Activated B cell treated with CpG ODN at 0.5 μM for 24 hours (primary cell): ENCODE measurements at regions not wholly inside any gene's neighbourhood (a gene's known extent, or its start where the extent isn't known, plus 50 kb on each side); places are given as distances from the start of the nearest gene placed in this dataset.

ENCODE experiments used
- ATAC-seq: fragments of 200-7000 bp; cut with Tn5 transposase; one replicate; pipeline ENCODE4 v1.10.0; 2021; ENCODE audit warnings: low read depth, mild to moderate bottlenecking, moderate library complexity
- CTCF ChIA-PET: fragments of 350-600 bp; sonication (Branson Sonifier 250); formaldehyde crosslinking; loops from one replicate; lab custom pipeline; 2021; ENCODE audit warnings: antibody characterized with exemption; lab: Charles Lee
- POLR2A ChIA-PET: fragments of 350-600 bp; sonication (Branson Sonifier 250); formaldehyde crosslinking; loops from one replicate; lab custom pipeline; 2021; ENCODE audit warnings: antibody characterized with exemption; lab: Charles Lee
- DNase-seq: peaks from one replicate; pipeline ENCODE4 v3.0.0; 2022
- H3K27ac Mint-ChIP-seq: one replicate; pipeline ENCODE4 v1.8.0; 2020; ENCODE audit warnings: mixed read lengths
- H3K27me3 Mint-ChIP-seq: one replicate; pipeline ENCODE4 v1.8.0; 2021; ENCODE audit warnings: mixed read lengths
- H3K36me3 Mint-ChIP-seq: one replicate; pipeline ENCODE4 v1.8.0; 2021; ENCODE audit warnings: low read depth, mixed read lengths
- H3K4me1 Mint-ChIP-seq: one replicate; pipeline ENCODE4 v1.8.0; 2021; ENCODE audit warnings: mixed read lengths
- H3K4me3 Mint-ChIP-seq: one replicate; pipeline ENCODE4 v1.8.0; 2020; ENCODE audit warnings: mild to moderate bottlenecking, mixed read lengths
- H3K9me3 Mint-ChIP-seq: one replicate; pipeline ENCODE4 v1.8.0; 2020; ENCODE audit warnings: mixed read lengths
- CTCF ChIP-seq: fragments of 200-600 bp; IDR thresholded peaks from one replicate; pipeline ENCODE4 v1.8.0; 2022; ENCODE audit warnings: antibody characterized with exemption, mild to moderate bottlenecking
- intact Hi-C: fragments of 100-400 bp; cut with micrococcal nuclease; formaldehyde crosslinking; loops from one replicate; pipeline ENCODE4 v1.15.1; 2024

DNA sequence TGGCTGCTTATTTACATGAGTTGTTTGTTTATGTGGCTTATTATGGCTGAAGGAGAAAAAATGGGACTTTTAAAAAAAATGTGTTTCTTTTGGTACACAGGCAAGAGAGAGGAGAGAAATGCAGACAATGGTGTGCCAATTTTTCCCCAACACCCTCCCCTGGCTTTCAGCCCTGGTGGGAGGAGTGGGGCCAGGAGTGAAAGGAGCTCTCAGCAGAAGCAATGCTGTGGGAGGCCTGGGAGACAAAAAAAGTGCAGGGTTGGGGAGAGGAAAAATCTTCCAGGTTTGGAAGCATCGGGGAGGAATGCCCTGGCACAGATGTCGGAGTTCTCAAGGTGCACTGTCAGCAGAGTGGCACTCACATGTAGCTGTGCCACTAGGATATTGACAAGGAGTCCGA, 117.7 kb upstream of the FOXB1 start:
- peaks cover 11% of the 10 kb centered on the region for H3K27me3 Mint-ChIP-seq
- POLR2A ChIA-PET, result no interaction called here
- no peak overlapping the region for H3K27ac Mint-ChIP-seq

GRCh38 chr15:59885832-59886231, 118.3 kb upstream of the FOXB1 start:
- Mint-ChIP-seq H3K9me3 (no peaks in the 10 kb centered on the region), H3K27me3 (peaks cover 11% of the 10 kb centered on the region), H3K4me3 (no peak overlapping the region), H3K36me3 (no peaks in the 10 kb centered on the region), H3K4me1 (no peaks in the 10 kb centered on the region), H3K27ac (no peak overlapping the region)
- no peak for ATAC-seq
- no peak for TF ChIP-seq CTCF
- DNase-seq, result no peak
- POLR2A ChIA-PET, result no interaction called here
- intact Hi-C loops, result no loop called here
- CTCF ChIA-PET, result no interaction called here

More for the DNA sequence above, 117.7 kb upstream of the FOXB1 start:
- Mint-ChIP-seq H3K9me3 (no peaks in the 10 kb centered on the region), H3K36me3 (no peaks in the 10 kb centered on the region), H3K4me3 (no peak overlapping the region), H3K4me1 (no peaks in the 10 kb centered on the region)
- ATAC-seq (no peak), DNase-seq (no peak)
- no peak for TF ChIP-seq CTCF
- intact Hi-C loops, result no loop called here
- CTCF ChIA-PET, result no interaction called here

DNA sequence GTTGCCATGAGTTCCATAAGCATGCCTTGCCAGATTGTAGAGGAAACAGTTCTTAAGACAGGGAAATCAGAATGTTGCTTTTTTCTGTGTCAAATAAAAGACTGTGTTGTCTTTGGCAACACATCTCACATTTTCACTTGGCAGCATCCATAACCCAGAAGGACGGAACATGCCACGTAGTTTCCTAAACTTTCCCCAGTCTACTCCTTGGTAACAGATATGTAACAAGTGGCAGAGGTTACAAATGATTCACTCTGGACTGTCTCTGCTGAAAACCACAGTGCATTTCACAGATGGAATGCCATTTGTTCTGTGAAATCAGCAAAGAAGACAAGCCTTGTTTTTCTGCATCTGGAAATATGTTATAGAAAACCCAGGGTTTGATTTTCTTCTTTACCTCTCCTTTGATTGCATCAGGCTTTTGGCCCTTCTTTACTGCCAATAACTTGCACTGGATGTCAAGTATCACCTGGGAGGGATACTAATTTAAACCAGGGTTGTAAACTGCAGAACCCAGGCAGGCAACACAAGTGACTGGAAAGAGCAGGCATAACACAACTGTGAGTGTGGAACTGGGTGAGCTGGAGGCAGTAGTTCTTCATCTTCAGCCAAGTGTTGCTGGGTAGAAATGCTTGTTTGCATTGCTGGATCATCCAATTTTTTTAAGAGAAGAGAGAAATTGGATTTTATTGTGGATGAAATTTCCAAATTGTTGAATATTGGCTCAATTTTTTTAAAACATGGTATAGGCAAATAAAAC, 124.4 kb upstream of the FOXB1 start:
- POLR2A ChIA-PET, result no interaction called here
- H3K4me3 Mint-ChIP-seq, result no peak overlapping the region
- no peaks in the 10 kb centered on the region for H3K9me3 Mint-ChIP-seq
- ATAC-seq (no peak), DNase-seq (no peak)
- CTCF ChIA-PET, result no interaction called here
- peaks cover 16% of the 10 kb centered on the region for H3K27me3 Mint-ChIP-seq
- TF ChIP-seq CTCF, result no peak
- H3K36me3 Mint-ChIP-seq, result no peaks in the 10 kb centered on the region
- H3K27ac Mint-ChIP-seq, result no peak overlapping the region
- intact Hi-C loops, result no loop called here
- no peaks in the 10 kb centered on the region for H3K4me1 Mint-ChIP-seq

- no peak for DNase-seq
- no peak overlapping the region for H3K27ac Mint-ChIP-seq
- intact Hi-C loops, result no loop called here
- H3K4me3 Mint-ChIP-seq, result no peak overlapping the region
- no peaks in the 10 kb centered on the region for H3K4me1 Mint-ChIP-seq
- ChIA-PET POLR2A (no interaction called here), CTCF (no interaction called here)
- H3K9me3 Mint-ChIP-seq, result no peaks in the 10 kb centered on the region
- H3K27me3 Mint-ChIP-seq, result peaks cover 18% of the 10 kb centered on the region
- TF ChIP-seq CTCF, result no peak
- H3K36me3 Mint-ChIP-seq, result no peaks in the 10 kb centered on the region
- no peak for ATAC-seq
These were observed 128.0 kb upstream of the FOXB1 start for GRCh38 chr15:59876140-59876539.

GRCh38 chr15:59873644-59874272, 130.4 kb upstream of the FOXB1 start:
- Mint-ChIP-seq H3K4me1 (no peaks in the 10 kb centered on the region), H3K9me3 (no peaks in the 10 kb centered on the region), H3K4me3 (no peak overlapping the region), H3K27me3 (peaks cover 14% of the 10 kb centered on the region), H3K36me3 (no peaks in the 10 kb centered on the region), H3K27ac (no peak overlapping the region)
- TF ChIP-seq CTCF, result no peak
- ChIA-PET CTCF (no interaction called here), POLR2A (no interaction called here)
- intact Hi-C loops, result no loop called here
- ATAC-seq (no peak), DNase-seq (no peak)
